WTC11 (cell line): ENCODE measurements at regions not wholly inside any gene's neighbourhood (a gene's known extent, or its start where the extent isn't known, plus 50 kb on each side); places are given as distances from the start of the nearest gene placed in this dataset.

Source experiments
- ATAC-seq: fragments of 200-7000 bp; cut with Tn5 transposase; 2 replicates; pipeline ENCODE4 v1.10.0; 2021; ENCODE audit warnings: mild to moderate bottlenecking, moderate library complexity
- CTCF ChIA-PET: fragments of 300-600 bp; sonication (Branson Sonifier 250); formaldehyde crosslinking; loops from one replicate; lab custom pipeline; 2021; ENCODE audit warnings: antibody characterized with exemption; lab: Charles Lee
- POLR2A ChIA-PET: fragments of 350-600 bp; sonication (Branson Sonifier 250); formaldehyde crosslinking; loops from one replicate; lab custom pipeline; 2021; ENCODE audit warnings: antibody characterized with exemption; lab: Charles Lee
- DNase-seq: peaks from one replicate; pipeline ENCODE4 v3.0.0; 2021; ENCODE audit warnings: low spot score
- H3K27ac Mint-ChIP-seq: 2 replicates; pipeline ENCODE4 v1.8.0; 2021; ENCODE audit warnings: mixed read lengths
- H3K27me3 Mint-ChIP-seq: 2 replicates; pipeline ENCODE4 v1.8.0; 2021; ENCODE audit warnings: low read depth, mild to moderate bottlenecking, moderate library complexity, mixed read lengths
- H3K36me3 Mint-ChIP-seq: 2 replicates; pipeline ENCODE4 v1.8.0; 2021; ENCODE audit warnings: mixed read lengths
- H3K4me1 Mint-ChIP-seq: 2 replicates; pipeline ENCODE4 v1.8.0; 2022; ENCODE audit warnings: mixed read lengths
- H3K4me3 Mint-ChIP-seq: 2 replicates; pipeline ENCODE4 v1.8.0; 2021; ENCODE audit warnings: mild to moderate bottlenecking, moderate library complexity, mixed read lengths
- H3K9me3 Mint-ChIP-seq: 2 replicates; pipeline ENCODE4 v1.8.0; 2021; ENCODE audit warnings: mixed read lengths
- ATF2 ChIP-seq: sonication (generic); formaldehyde crosslinking; IDR thresholded peaks from 2 replicates; pipeline ENCODE4 v1.8.1; 2022; ENCODE audit warnings: low read depth, missing genetic modification reagents, borderline replicate concordance
- ATF6 ChIP-seq: sonication (generic); formaldehyde crosslinking; IDR thresholded peaks from 2 replicates; pipeline ENCODE4 v1.8.1; 2023; ENCODE audit warnings: mild to moderate bottlenecking, missing genetic modification reagents
- CREB1 ChIP-seq: sonication (generic); formaldehyde crosslinking; IDR thresholded peaks from 2 replicates; pipeline ENCODE4 v1.8.0; 2023; ENCODE audit warnings: mild to moderate bottlenecking, missing genetic modification reagents
- ESRRA ChIP-seq: sonication (generic); formaldehyde crosslinking; IDR thresholded peaks from 2 replicates; pipeline ENCODE4 v1.8.1; 2022; ENCODE audit warnings: mild to moderate bottlenecking, missing genetic modification reagents, borderline replicate concordance
- GABPB1 ChIP-seq: sonication (generic); formaldehyde crosslinking; IDR thresholded peaks from 2 replicates; pipeline ENCODE4 v1.8.1; 2023; ENCODE audit warnings: mild to moderate bottlenecking, missing genetic modification reagents
- GRHL2 ChIP-seq: fragments of 250-450 bp; sonication (Bioruptor Pico); IDR thresholded peaks from 2 replicates; pipeline ENCODE4 v1.8.0; 2022; ENCODE audit warnings: mild to moderate bottlenecking, moderate library complexity; ENCODE audit not compliant: insufficient replicate concordance, severe bottlenecking
- JAZF1 ChIP-seq: fragments of 250-450 bp; sonication (Bioruptor Pico); IDR thresholded peaks from 2 replicates; pipeline ENCODE4 v1.9.0; 2021; ENCODE audit warnings: moderate library complexity, mild to moderate bottlenecking, inconsistent platforms
- MYBL2 ChIP-seq: sonication (generic); formaldehyde crosslinking; IDR thresholded peaks from 2 replicates; pipeline ENCODE4 v1.8.1; 2023; ENCODE audit warnings: mild to moderate bottlenecking, moderate library complexity, missing genetic modification reagents
- OVOL2 ChIP-seq: fragments of 250-450 bp; sonication (Bioruptor Pico); IDR thresholded peaks from 2 replicates; pipeline ENCODE4 v1.9.0; 2021; ENCODE audit warnings: mild to moderate bottlenecking, borderline replicate concordance
- PRDM15 ChIP-seq: sonication (generic); formaldehyde crosslinking; IDR thresholded peaks from 2 replicates; pipeline ENCODE4 v1.8.0; 2022; ENCODE audit warnings: missing genetic modification reagents
- SMAD4 ChIP-seq: sonication (generic); formaldehyde crosslinking; IDR thresholded peaks from 2 replicates; pipeline ENCODE4 v1.8.0; 2022; ENCODE audit warnings: mild to moderate bottlenecking, missing genetic modification reagents
- SOX15 ChIP-seq: fragments of 250-450 bp; sonication (Bioruptor Pico); IDR thresholded peaks from 2 replicates; pipeline ENCODE4 v1.9.0; 2021; ENCODE audit warnings: mild to moderate bottlenecking
- ZMAT4 ChIP-seq: fragments of 250-450 bp; sonication (Bioruptor Pico); IDR thresholded peaks from 2 replicates; pipeline ENCODE4 v1.9.0; 2021; ENCODE audit warnings: mild to moderate bottlenecking
- ZNF121 ChIP-seq: sonication (generic); formaldehyde crosslinking; IDR thresholded peaks from 2 replicates; pipeline ENCODE4 v1.8.0; 2023; ENCODE audit warnings: missing genetic modification reagents
- ZNF232 ChIP-seq: sonication (generic); formaldehyde crosslinking; IDR thresholded peaks from 2 replicates; pipeline ENCODE4 v1.8.0; 2022; ENCODE audit warnings: mild to moderate bottlenecking, missing genetic modification reagents
- ZNF425 ChIP-seq: fragments of 250-450 bp; sonication (Bioruptor Pico); conservative IDR thresholded peaks from 2 replicates; pipeline ENCODE4 v1.9.0; 2021; ENCODE audit warnings: mild to moderate bottlenecking
- ZNF512 ChIP-seq: sonication (generic); formaldehyde crosslinking; IDR thresholded peaks from 2 replicates; pipeline ENCODE4 v1.8.1; 2022; ENCODE audit warnings: missing genetic modification reagents, borderline replicate concordance
- ZNF532 ChIP-seq: fragments of 250-450 bp; sonication (Bioruptor Pico); IDR thresholded peaks from 2 replicates; pipeline ENCODE4 v1.9.0; 2021; ENCODE audit warnings: mild to moderate bottlenecking, borderline replicate concordance

- Mint-ChIP-seq H3K27me3 (peaks cover 2% of the 10 kb centered on the region; the same call in 1 of the 2 replicates), H3K4me3 (no peak overlapping the region)
- DNase-seq: no peak
- TF ChIP-seq GRHL2 (CRISPR knock-in tag): no peak
- TF ChIP-seq ZNF512 (CRISPR knock-in tag): no peak
- no peak for TF ChIP-seq ATF6 (CRISPR knock-in tag)
- TF ChIP-seq ATF2 (CRISPR knock-in tag): no peak
- no peak for TF ChIP-seq JAZF1 (CRISPR knock-in tag)
- TF ChIP-seq ZNF425: no peak
- no peak for TF ChIP-seq GABPB1 (CRISPR knock-in tag)
- TF ChIP-seq ZNF232 (CRISPR knock-in tag): no peak
- TF ChIP-seq SMAD4 (CRISPR knock-in tag): no peak
- TF ChIP-seq PRDM15 (CRISPR knock-in tag): no peak
- no peak for TF ChIP-seq ZNF121 (CRISPR knock-in tag)
- no peak for TF ChIP-seq ESRRA (CRISPR knock-in tag)
- TF ChIP-seq OVOL2 (CRISPR knock-in tag): no peak
- no peak for TF ChIP-seq CREB1 (CRISPR knock-in tag)
- TF ChIP-seq, all 79 proteins: peak for 0
- Mint-ChIP-seq H3K9me3 (peaks cover 4% of the 10 kb centered on the region), H3K36me3 (no peaks in the 10 kb centered on the region), H3K4me1 (no peaks in the 10 kb centered on the region), H3K27ac (no peak overlapping the region)
- CTCF ChIA-PET: no interaction called here
- POLR2A ChIA-PET: interaction anchor here (0.7 kb wide), 1 partner anchor 16 kb away, joined by 3 read pairs; no protein-coding TSS in a partner anchor
- no peak for ATAC-seq
Observed at GRCh38 chr10:113484487-113484886, 68.4 kb upstream of the HABP2 start.

- DNase-seq (no peak), ATAC-seq (no peak)
- H3K27me3 Mint-ChIP-seq: peaks cover 2% of the 10 kb centered on the region; the same call in 1 of the 2 replicates
- POLR2A ChIA-PET: no interaction called here
- TF ChIP-seq ZMAT4 (CRISPR knock-in tag): no peak
- no peak for TF ChIP-seq SOX15 (CRISPR knock-in tag)
- TF ChIP-seq MYBL2 (CRISPR knock-in tag): no peak
- no peak for TF ChIP-seq OVOL2 (CRISPR knock-in tag)
- TF ChIP-seq ZNF532 (CRISPR knock-in tag): no peak
- TF ChIP-seq, all 79 proteins: peak for 0
- CTCF ChIA-PET: no interaction called here
- Mint-ChIP-seq H3K36me3 (no peaks in the 10 kb centered on the region), H3K4me1 (no peaks in the 10 kb centered on the region), H3K4me3 (no peak overlapping the region), H3K27ac (no peak overlapping the region), H3K9me3 (peaks cover 4% of the 10 kb centered on the region)
Observed at GRCh38 chr10:113485736-113486135, 67.1 kb upstream of the HABP2 start.
